SH-SY5Y (cell line): ENCODE measurements at regions not wholly inside any gene's neighbourhood (a gene's known extent, or its start where the extent isn't known, plus 50 kb on each side); places are given as distances from the start of the nearest gene placed in this dataset.

ENCODE experiments used
- GATA2 ChIP-seq: IDR thresholded peaks from 2 replicates; pipeline ENCODE4 v1.6.1; 2011; ENCODE audit warnings: mild to moderate bottlenecking, low read depth, low read length
- GATA3 ChIP-seq: IDR thresholded peaks from 2 replicates; pipeline ENCODE4 v1.6.1; 2011; ENCODE audit warnings: low read depth, mild to moderate bottlenecking, low read length, moderate library complexity

GRCh38 chr20:60585651-60586050, 627.4 kb downstream of the CDH26 start:
- TF ChIP-seq GATA2 (no peak), GATA3 (no peak)
